Keratinocyte (primary cell): ENCODE measurements at regions not wholly inside any gene's neighbourhood (a gene's known extent, or its start where the extent isn't known, plus 50 kb on each side); places are given as distances from the start of the nearest gene placed in this dataset.

ENCODE experiments used
- EZH2 ChIP-seq: IDR thresholded peaks from one replicate; pipeline ENCODE4 v1.6.1; 2012; ENCODE audit warnings: inconsistent platforms, mild to moderate bottlenecking, low read length, moderate library complexity
- TF ChIP-seq, protein P1 (sequence below), 3 experiments: IDR thresholded peaks in 1 of 3; conservative IDR thresholded peaks in 1 of 3; optimal IDR thresholded peaks in 1 of 3; 2 replicates in 2 of 3; 3 replicates in 1 of 3; pipeline versions ENCODE3 to v1.5.1; 2011; ENCODE audit warnings: low read length in 3 of 3, mild to moderate bottlenecking in 3 of 3, moderate library complexity in 2 of 3, control low read depth in 1 of 3, inconsistent platforms in 1 of 3; ENCODE audit not compliant: insufficient read depth in 2 of 3; ENCODE audit errors: extremely low read depth in 1 of 3

DNA sequence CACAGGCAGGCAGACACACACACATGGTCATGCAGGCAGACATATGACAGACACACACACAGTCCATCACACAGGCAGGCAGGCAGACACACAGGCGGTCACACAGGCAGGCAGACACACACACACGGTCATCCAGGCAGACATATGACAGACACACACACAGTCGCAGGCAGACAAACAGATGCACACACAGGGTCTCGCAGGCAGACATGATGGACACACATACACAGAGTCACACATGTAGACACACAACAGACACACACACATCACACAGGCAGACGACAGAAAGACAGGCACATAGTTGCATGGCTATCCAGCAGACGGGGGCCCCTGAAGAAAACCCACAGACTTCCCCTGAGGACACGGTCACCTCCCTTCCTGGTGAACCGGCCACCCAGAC lies 135.4 kb downstream of the NCOR2 start:
- TF ChIP-seq, protein P1, sequence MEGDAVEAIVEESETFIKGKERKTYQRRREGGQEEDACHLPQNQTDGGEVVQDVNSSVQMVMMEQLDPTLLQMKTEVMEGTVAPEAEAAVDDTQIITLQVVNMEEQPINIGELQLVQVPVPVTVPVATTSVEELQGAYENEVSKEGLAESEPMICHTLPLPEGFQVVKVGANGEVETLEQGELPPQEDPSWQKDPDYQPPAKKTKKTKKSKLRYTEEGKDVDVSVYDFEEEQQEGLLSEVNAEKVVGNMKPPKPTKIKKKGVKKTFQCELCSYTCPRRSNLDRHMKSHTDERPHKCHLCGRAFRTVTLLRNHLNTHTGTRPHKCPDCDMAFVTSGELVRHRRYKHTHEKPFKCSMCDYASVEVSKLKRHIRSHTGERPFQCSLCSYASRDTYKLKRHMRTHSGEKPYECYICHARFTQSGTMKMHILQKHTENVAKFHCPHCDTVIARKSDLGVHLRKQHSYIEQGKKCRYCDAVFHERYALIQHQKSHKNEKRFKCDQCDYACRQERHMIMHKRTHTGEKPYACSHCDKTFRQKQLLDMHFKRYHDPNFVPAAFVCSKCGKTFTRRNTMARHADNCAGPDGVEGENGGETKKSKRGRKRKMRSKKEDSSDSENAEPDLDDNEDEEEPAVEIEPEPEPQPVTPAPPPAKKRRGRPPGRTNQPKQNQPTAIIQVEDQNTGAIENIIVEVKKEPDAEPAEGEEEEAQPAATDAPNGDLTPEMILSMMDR (optimal IDR thresholded peaks at IDR 0.05 in 1 of 3, IDR thresholded peaks at IDR 0.05 in 1 of 3, conservative IDR thresholded peaks at IDR 0.05 in 1 of 3; ENCODE audit: extremely low read depth in 1 of 3, insufficient read depth in 2 of 3, low read length in 3 of 3), result no peak
- no peak for TF ChIP-seq EZH2
